ENCODE measurements at regions not wholly inside any gene's neighbourhood (a gene's known extent, or its start where the extent isn't known, plus 50 kb on each side); places are given as distances from the start of the nearest gene placed in this dataset.

DNA sequence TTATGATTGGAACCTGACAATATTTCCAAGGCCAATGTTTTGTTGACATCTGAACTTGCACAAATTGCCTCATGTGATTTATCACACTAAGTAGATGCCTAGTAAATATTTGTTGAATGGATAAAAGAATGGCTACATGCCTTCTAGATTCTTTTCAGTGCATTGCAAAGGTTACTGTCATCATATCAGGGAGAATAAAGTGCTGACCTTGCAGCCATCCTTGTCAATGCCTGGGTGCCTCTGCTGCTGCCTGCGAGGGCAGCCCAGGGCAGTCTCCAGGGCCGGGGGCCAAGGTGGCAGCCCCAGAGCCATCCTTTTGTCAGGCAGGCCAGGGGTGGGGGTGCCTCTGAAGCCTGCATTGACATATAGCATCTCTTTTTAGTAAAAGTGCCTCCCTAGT lies 325.6 kb upstream of the MTNR1B start:
- in situ Hi-C loops (cut with MboI), result no loop called here
- Histone ChIP-seq H2AFZ (ENCODE audit: low read depth, low read length) (no peak overlapping the region), H3K9me3 (replicated peaks; ENCODE audit: control insufficient read depth, insufficient read depth, low read depth, low read length) (no peaks in the 10 kb centered on the region), H3K9me1 (ENCODE audit: control insufficient read depth, insufficient read depth, low read length) (no peaks in the 10 kb centered on the region), H3K4me3 (no peak overlapping the region), H3K36me3 (ENCODE audit: control insufficient read depth, insufficient read depth, low read length) (no peaks in the 10 kb centered on the region), H3K79me2 (ENCODE audit: control insufficient read depth, insufficient read depth, low read length) (no peaks in the 10 kb centered on the region), H3K4me1 (replicated peaks in 1 of 2; ENCODE audit: control insufficient read depth in 2 of 2, insufficient read depth in 2 of 2, low read length in 2 of 2) (no peaks in the 10 kb centered on the region), H4K20me1 (replicated peaks; ENCODE audit: control insufficient read depth, insufficient read depth, low read length) (no peaks in the 10 kb centered on the region), H3K9ac (ENCODE audit: insufficient read depth in 1 of 2, low read depth in 2 of 2, low read length in 2 of 2) (no peak overlapping the region), H3K27me3 (ENCODE audit: control insufficient read depth in 2 of 2, insufficient read depth in 2 of 2, low read length in 2 of 2) (no peaks in the 10 kb centered on the region), H3K27ac (ENCODE audit: extremely low read depth, low read depth, low read length) (no peak overlapping the region), H3K4me2 (ENCODE audit: insufficient read depth, low read length) (no peak overlapping the region)
- BruUV-seq (replicated peaks), result no TSS peak
- CTCF ChIA-PET (ENCODE audit: low intra/inter-chr PET ratio), result interaction anchor here (0.5 kb wide), 1 partner anchor 21 kb away, joined by 3 read pairs; no protein-coding TSS in a partner anchor
- FAIRE-seq, result no peak
- no peak for DNase-seq (ENCODE audit: extremely low read depth in 1 of 4, low spot score in 3 of 4)
- WGBS (ENCODE audit: insufficient coverage, low coverage, missing lambda C conversion rate), result 7% methylated on average over 2 of the region's 2 CpGs
- ATAC-seq, result no peak
- POLR2A ChIA-PET, result no interaction called here
- intact Hi-C loops (cut with micrococcal nuclease), result no loop called here
- TF ChIP-seq EP400 (IDR thresholded peaks at IDR 0.05), result no peak
- TF ChIP-seq, protein P1, sequence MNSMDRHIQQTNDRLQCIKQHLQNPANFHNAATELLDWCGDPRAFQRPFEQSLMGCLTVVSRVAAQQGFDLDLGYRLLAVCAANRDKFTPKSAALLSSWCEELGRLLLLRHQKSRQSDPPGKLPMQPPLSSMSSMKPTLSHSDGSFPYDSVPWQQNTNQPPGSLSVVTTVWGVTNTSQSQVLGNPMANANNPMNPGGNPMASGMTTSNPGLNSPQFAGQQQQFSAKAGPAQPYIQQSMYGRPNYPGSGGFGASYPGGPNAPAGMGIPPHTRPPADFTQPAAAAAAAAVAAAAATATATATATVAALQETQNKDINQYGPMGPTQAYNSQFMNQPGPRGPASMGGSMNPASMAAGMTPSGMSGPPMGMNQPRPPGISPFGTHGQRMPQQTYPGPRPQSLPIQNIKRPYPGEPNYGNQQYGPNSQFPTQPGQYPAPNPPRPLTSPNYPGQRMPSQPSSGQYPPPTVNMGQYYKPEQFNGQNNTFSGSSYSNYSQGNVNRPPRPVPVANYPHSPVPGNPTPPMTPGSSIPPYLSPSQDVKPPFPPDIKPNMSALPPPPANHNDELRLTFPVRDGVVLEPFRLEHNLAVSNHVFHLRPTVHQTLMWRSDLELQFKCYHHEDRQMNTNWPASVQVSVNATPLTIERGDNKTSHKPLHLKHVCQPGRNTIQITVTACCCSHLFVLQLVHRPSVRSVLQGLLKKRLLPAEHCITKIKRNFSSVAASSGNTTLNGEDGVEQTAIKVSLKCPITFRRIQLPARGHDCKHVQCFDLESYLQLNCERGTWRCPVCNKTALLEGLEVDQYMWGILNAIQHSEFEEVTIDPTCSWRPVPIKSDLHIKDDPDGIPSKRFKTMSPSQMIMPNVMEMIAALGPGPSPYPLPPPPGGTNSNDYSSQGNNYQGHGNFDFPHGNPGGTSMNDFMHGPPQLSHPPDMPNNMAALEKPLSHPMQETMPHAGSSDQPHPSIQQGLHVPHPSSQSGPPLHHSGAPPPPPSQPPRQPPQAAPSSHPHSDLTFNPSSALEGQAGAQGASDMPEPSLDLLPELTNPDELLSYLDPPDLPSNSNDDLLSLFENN (IDR thresholded peaks at IDR 0.05; ENCODE audit: low read depth in 2 of 2, low read length in 2 of 2), result no peak
- TF ChIP-seq RNF2 (IDR thresholded peaks at IDR 0.05), result no peak
- no peak for TF ChIP-seq NR2C1 (IDR thresholded peaks at IDR 0.05)
- TF ChIP-seq NR2C1 (tag; IDR thresholded peaks at IDR 0.05), result no peak
- TF ChIP-seq, protein P2, sequence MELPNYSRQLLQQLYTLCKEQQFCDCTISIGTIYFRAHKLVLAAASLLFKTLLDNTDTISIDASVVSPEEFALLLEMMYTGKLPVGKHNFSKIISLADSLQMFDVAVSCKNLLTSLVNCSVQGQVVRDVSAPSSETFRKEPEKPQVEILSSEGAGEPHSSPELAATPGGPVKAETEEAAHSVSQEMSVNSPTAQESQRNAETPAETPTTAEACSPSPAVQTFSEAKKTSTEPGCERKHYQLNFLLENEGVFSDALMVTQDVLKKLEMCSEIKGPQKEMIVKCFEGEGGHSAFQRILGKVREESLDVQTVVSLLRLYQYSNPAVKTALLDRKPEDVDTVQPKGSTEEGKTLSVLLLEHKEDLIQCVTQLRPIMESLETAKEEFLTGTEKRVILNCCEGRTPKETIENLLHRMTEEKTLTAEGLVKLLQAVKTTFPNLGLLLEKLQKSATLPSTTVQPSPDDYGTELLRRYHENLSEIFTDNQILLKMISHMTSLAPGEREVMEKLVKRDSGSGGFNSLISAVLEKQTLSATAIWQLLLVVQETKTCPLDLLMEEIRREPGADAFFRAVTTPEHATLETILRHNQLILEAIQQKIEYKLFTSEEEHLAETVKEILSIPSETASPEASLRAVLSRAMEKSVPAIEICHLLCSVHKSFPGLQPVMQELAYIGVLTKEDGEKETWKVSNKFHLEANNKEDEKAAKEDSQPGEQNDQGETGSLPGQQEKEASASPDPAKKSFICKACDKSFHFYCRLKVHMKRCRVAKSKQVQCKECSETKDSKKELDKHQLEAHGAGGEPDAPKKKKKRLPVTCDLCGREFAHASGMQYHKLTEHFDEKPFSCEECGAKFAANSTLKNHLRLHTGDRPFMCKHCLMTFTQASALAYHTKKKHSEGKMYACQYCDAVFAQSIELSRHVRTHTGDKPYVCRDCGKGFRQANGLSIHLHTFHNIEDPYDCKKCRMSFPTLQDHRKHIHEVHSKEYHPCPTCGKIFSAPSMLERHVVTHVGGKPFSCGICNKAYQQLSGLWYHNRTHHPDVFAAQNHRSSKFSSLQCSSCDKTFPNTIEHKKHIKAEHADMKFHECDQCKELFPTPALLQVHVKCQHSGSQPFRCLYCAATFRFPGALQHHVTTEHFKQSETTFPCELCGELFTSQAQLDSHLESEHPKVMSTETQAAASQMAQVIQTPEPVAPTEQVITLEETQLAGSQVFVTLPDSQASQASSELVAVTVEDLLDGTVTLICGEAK (IDR thresholded peaks at IDR 0.05), result no peak
- TF ChIP-seq, protein P2 (CRISPR knock-in tag; IDR thresholded peaks at IDR 0.05), result no peak
- no peak for TF ChIP-seq NONO (IDR thresholded peaks at IDR 0.05; ENCODE audit: low read depth in 2 of 2, low read length in 1 of 2)
- TF ChIP-seq TEAD1 (CRISPR knock-in tag; IDR thresholded peaks at IDR 0.05), result no peak

Data from K562 (cell line).